ENCODE measurements at regions not wholly inside any gene's neighbourhood (a gene's known extent, or its start where the extent isn't known, plus 50 kb on each side); places are given as distances from the start of the nearest gene placed in this dataset.
"Not testable (repeated sequence)": the region's sequence is repeated elsewhere in the genome, so short reads cannot be mapped to it uniquely, and the experiment has no call there.

DNA sequence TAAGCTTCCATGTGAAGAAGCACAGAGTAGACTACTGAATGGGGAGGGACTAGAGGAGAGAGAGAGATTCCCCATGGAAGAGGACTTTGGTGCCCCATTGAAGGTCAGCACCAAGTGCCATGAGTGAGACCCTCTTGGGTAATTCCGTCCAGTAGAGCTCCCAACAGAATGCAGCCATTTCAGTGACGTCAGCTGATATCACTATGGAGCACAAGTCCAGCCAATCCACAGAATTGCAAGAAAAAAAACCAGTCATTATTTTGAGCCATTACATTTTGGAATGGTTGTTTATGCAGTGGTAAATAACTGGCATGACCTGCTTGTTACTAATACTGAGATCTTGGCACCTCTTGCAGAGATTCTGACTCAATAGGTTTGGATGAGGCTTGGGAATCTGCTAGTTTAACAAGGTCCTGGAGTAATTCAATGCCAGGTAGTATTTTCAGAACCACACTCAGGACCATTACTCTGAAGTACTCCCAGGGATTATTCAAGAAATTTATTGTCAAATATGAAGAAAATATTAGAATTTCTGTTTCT lies 52.6 kb upstream of the SP8 start:
- no peak for DNase-seq

- DNase-seq, result no peak
Observed at GRCh38 chr7:20839987-20840386, 53.3 kb upstream of the SP8 start.

DNA sequence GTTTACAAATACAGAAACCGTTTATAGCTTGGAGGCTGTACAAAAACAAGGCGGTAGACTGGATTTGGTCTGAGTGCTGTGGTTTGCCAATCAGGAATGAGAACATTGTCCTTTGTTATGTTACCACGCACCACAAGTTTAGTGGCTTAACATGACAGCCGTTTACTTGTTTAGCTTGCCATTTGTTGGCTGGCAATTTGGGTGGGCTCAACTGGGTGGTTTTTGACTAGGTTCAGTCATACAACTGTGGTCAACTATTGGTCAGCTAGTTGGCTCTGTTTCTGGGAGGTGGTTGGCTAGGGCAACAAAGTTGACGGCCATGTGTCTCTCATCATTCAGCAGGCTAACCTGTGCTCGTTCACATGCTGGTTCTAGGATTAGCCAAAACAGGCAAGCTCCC lies 60.1 kb upstream of the SP8 start:
- DNase-seq, result no peak

DNA sequence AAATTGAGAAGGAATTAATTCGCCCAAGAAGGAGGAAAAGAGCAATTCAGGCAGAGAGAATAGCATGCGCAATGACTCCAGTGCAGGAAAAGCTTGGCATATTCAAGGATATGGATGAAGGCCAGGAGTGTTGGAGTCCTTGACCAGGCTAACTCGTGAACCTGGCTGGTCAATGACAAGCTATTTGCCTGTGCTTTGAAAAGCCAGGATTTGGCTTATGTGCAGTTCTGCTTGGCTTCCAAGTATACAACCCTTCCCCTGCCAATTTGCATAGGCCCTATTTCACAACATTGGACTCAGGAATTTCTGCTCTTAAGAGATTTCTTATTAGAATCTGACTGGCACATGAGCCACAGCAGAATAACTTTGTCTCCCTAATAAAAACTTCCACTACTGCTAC lies 72.3 kb upstream of the SP8 start:
- no peak for DNase-seq

- no peak for DNase-seq
Observed at GRCh38 chr7:20861468-20861867, 74.8 kb upstream of the SP8 start.

- DNase-seq, result no peak
Observed at GRCh38 chr7:20862554-20862953, 75.9 kb upstream of the SP8 start.

DNA sequence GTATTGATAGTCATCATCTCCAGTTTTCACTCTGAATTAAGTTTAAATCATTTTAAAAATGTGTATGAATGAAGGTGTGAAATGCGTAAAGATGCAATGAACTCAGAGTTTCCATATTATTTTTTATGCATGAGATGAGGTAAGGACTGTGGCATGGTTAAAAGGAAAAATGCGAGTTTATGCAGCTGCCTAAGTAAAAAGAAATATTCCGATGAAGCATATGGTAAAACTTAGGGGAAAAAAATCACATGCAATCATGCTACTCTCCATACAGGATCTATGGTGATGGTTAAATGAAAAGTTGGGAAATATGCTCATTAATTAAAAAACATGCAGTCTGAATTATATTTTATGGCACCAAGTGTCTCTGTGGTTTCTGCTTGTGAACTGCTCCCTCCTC lies 77.5 kb upstream of the SP8 start:
- DNase-seq, result no peak

DNA sequence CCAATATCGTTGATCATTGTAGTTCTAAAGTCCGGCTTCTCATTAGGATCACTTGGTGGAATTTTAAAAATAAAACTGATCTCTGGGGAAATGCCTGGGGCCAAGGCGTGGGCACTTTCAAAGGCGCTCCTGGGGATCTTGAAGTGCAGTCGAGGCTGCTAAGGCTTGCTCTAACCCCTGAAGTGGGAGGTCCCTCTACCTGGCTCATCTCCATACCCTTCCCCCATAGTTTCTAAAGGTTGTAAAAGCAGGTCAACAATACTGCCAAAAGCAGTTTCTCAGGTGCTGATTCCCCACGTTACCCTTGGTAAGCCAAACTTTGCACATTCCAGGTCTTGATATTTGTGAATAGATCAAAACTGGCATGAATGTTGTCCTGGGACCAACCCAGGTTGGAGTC lies 79.0 kb upstream of the SP8 start:
- no peak for DNase-seq

GRCh38 chr7:20870977-20871376 lies 84.3 kb upstream of the SP8 start:
- DNase-seq, result no peak

- no peak for DNase-seq
Observed at GRCh38 chr7:20892776-20893175, 106.1 kb upstream of the SP8 start.

DNA sequence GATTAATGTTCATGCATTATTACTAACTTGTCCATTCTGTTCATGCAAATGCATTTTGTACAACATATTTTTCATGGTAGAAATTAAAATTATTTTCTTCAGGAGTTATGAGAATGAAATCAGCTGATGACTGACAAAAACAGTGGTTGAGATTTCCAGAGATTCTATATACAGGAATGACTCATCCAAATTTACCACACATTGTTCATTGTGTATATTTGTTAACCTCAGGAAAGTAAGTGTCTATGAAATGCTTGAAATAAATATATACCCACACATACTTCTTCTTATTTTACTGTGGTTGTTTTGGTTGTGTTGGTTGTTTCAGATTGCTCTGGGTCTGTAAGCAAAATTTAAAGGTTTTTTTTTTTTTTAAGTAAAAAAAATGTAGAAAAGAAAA lies 108.1 kb upstream of the SP8 start:
- DNase-seq, result no peak

- no peak for DNase-seq
Observed at GRCh38 chr7:20895563-20895962, 108.9 kb upstream of the SP8 start.

GRCh38 chr7:20896996-20897395 lies 110.3 kb upstream of the SP8 start:
- no peak for DNase-seq

GRCh38 chr7:20906801-20907453 lies 120.2 kb upstream of the SP8 start:
- no peak for DNase-seq

DNA sequence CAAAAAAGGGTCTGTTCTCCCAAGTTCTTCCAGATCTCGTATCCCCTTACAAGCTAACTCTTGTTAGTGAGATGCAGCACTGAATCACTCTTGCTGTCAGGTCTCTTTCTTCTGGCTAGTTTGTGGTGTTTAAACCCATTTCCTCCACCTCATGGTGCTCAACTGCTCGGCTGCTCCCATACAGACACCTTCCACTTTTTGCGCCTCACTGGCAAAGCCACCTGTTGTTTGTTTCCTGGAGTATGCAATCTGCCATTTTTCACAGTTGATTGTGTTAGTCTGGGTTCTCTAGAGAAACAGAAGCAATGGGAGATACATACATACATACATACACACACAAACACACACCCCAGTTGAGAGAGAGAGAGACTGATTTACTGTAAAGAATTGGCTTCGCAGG lies 124.4 kb upstream of the SP8 start:
- DNase-seq, result no peak

DNA sequence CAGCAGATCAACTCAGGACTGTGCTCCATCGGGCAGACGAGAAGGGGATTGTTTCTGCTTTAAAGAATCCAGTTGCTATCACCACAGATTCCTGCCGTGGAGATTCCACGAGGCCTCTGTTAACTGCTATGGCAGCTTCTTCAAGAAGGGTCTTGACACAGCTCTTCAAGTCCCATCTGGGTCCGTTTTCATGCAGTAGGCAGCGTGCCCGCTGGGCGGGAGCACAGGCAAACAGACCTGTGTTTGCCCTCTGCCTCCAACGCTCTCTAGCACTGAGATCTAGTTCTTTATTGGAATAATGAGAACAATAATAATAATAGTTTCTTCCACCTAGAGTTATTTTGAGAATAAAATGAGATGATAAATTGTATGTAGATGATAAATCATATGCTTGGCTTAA lies 127.2 kb upstream of the SP8 start:
- DNase-seq, result no peak

GRCh38 chr7:20916311-20916710 lies 129.6 kb upstream of the SP8 start:
- no peak for DNase-seq

GRCh38 chr7:20917603-20918002 lies 130.9 kb upstream of the SP8 start:
- no peak for DNase-seq

DNA sequence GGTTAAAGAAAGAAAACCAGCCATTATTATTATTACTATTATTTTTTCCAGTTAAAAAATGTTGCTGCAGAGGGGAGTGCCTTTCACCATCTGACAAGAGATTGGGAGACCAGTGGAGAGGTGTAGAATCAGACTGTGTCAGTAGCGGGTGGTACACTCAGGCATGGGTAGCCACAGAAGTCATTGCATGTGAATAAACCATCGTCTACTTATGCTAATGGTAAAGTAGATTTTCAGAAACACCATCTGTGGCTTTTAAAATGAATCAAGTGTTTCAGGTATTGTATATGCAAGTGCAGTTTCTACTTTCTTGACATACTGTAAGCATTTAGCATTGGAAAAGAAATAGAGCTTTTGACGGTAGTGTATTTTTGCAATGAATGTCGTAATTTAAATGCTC lies 131.5 kb upstream of the SP8 start:
- no peak for DNase-seq

GRCh38 chr7:20927178-20927577 lies 140.5 kb upstream of the SP8 start:
- DNase-seq, result not testable (repeated sequence)

GRCh38 chr7:20927976-20928375 lies 141.3 kb upstream of the SP8 start:
- no peak for DNase-seq

- no peak for DNase-seq
Observed at GRCh38 chr7:20929199-20929598, 142.5 kb upstream of the SP8 start.

DNA sequence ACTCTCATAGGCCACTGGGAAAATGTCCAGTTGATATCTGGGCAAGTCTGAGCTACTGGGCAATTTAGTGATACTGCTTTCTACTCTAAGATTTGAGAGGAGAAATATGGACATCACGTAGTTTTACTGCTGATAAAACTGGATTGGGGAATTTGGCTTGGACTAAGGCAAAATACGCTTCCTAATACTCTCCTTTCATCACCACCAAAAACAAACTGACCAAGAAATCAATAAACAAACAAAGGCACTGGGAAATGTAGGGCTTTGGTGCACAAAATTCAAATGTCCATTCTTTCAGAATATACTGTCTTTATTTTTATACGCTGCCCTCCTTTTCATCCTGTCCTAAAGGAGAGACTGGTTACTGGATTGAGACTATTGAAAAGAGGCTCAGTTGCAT lies 145.1 kb upstream of the SP8 start:
- DNase-seq, result no peak

- DNase-seq, result no peak
Observed at GRCh38 chr7:20932785-20933527, 146.3 kb upstream of the SP8 start.

DNA sequence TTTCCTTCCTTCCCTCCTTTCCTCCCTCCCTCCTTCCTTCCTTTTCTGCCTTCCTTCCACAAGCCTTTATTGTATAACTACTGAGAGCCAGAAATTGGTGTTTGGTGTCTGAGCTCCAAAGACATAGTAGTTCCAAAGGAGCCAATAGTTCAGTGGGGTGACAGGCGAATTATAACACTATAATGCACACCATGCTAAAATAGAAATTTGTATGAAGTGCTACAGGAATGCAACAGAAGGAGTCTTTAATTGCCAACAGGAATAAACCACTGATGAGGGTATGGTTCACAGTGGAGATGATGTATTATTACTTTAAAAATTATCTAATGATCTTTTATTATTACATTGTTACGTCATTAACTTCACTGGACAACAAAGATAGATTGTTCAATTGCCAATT lies 158.8 kb upstream of the SP8 start:
- DNase-seq, result no peak

All from T-helper 9 cell (primary cell).